IPS DF 4.7 (cell line): ENCODE measurements at regions not wholly inside any gene's neighbourhood (a gene's known extent, or its start where the extent isn't known, plus 50 kb on each side); places are given as distances from the start of the nearest gene placed in this dataset.
A peak's percentile ranks its signal among the peaks of the same experiment; 100 is the strongest.

Source experiments
- DNase-seq: peaks from one replicate; pipeline ENCODE4 v3.0.0-alpha.2; 2013; ENCODE audit warnings: low spot score; ENCODE audit errors: extremely low read depth

DNA sequence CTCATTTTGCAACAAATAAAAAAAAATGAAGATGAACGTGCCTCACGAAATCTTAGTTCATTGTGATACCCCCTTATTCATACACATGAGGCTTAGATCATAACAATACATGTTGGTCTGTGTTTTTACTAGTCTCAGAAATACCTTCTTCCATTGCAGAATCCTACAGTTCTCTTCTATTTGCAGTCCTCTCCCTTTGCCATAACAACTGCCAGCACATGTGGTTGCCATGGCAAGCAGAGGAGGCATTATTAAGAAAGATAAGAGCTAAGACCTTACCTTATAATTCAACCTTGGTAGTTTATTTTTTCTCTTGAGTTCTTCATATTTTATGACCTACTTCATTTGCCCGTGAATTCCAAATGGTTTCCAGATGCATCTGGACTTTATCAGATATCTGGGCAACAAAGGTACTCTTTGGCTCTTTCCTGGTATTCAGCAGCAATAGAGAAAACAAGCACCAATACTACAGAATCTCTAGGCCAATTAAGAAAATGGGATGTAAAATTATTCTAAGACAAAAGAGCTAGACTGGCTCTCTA lies 524.0 kb downstream of the CMPK2 start:
- no peak for DNase-seq

DNA sequence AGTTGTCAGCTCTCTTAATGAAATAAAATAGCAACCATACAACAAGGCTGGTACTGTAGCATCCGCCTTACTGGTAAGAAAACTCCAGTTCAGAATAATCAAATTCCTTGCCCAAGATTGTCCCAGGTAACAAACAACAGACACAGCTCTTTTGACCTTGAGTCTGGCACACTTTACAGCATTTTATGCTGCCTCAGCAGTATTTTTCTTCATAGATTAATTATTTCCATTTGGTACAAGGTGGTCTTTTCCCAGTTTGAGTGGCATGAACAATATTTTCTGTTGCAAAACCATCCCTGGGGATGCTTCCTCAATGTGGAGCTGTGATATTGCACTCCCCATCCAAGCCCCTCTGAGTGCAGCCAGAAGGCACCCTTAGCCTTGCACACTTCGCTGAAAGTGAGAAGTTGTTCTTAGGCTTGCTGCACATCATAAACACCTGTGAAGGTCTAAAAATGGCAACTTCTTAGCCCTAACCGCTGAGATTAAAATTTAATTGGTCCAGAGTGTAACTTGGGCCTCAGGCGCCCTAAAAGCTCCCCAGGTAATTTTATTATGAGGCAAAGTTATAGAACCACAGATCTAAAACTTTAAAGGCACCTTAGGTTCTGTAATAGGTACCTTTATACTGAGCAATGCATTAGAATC lies 523.3 kb downstream of the CMPK2 start:
- no peak for DNase-seq

DNA sequence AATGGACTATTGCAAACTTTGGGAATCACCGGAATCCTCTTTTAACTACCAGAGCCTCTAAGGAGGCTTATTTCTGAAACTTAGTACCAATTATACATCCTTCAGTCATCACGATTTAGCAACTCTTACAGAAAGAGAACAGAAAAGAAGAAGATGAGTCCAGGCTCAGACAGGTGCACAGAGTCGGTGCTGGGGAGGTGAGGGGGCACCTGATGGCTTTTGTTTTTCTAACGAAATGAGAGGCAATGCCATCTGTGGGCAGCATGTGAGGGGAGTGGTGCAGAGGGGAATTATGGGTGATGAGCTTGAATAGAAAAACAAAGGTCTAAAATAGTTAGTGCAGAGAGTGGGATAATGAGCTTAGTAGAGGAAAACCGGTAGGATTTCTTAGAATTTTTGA lies 522.6 kb downstream of the CMPK2 start:
- DNase-seq, result no peak

DNA sequence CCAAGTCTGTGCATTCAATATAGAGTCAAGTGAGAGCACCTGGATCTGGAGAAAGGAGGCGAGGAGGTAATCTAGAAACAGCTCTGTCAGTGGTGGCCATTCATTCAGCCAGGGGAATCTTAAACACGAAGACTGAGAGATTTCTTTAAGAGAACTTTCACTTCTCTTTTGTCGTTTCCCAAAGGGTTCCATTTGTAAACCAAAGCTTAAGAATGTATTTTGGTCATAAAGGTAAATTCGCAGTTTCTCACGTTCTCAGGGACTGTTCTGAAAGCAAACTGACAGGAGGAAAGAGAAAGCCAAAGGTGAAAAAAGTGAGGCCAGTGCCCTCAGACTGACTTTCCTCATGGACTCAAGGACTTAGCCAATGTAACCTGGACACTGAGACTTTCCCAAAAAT lies 513.5 kb downstream of the CMPK2 start:
- no peak for DNase-seq

DNA sequence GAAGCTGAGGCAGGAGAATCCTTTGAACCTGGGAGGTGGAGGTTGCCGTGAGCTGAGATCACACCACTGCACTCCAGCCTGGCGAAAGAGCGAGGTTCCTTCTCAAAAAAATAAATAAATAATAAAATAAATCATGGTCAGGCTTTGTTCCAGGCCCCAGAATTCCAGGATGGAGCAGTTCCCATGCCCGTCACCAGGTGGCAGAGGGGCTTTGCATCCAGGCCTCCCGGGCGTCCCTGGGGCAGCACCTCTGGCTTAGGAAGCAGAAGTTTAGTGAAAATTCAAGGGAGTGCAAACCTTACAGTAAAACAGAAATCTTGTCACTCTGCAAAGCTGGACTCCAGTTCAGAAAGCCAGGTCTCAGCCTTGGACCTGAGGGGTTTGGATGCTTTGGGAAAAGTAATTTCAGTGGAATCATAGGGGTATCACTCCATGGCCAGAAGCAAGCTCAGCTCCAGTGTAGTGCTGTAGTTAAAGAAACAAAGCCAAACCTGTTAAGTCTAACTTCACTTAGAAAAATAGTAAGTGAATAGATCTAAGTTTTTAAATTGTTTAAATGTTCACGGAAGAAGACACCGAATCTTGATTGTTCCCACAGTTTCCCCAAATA lies 512.7 kb downstream of the CMPK2 start:
- DNase-seq, result peak; percentile 22

DNA sequence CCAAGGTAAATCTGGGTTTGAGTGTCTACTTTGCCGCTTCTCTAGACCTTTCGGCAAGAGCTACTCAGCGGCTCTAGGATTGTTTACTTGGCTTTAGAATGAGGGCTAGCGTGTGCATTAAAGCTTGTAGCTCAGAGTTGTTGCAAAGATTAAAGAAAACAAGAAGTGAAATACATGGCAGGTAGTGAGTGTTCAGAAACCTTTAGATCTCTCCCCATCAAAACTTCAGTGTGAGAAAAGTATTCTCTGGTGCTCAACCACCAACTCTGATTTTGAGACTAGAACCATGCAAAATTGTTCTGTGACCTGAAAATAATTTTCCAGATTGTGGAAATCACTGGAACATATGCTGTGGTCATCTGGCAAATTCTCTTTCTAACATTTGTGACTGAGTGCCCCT lies 512.0 kb downstream of the CMPK2 start:
- DNase-seq, result no peak

DNA sequence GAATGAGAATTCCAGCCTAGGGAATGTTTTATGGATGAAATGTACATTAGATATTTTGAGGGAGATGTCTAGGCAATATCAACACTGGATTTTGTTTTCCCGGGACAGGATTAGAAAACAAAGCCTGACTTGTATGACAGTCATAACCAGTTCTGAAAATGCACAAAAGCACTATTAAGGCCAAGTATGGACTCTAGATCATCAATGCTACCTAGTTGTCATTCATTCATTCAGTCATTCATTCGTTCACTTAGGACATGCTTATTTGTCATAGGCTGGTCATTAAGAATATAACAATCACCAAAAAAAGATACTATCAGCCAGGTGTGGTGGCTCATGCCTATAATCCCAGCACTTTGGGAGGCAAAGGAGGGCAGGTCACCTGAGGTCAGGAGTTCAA lies 511.2 kb downstream of the CMPK2 start:
- no peak for DNase-seq

DNA sequence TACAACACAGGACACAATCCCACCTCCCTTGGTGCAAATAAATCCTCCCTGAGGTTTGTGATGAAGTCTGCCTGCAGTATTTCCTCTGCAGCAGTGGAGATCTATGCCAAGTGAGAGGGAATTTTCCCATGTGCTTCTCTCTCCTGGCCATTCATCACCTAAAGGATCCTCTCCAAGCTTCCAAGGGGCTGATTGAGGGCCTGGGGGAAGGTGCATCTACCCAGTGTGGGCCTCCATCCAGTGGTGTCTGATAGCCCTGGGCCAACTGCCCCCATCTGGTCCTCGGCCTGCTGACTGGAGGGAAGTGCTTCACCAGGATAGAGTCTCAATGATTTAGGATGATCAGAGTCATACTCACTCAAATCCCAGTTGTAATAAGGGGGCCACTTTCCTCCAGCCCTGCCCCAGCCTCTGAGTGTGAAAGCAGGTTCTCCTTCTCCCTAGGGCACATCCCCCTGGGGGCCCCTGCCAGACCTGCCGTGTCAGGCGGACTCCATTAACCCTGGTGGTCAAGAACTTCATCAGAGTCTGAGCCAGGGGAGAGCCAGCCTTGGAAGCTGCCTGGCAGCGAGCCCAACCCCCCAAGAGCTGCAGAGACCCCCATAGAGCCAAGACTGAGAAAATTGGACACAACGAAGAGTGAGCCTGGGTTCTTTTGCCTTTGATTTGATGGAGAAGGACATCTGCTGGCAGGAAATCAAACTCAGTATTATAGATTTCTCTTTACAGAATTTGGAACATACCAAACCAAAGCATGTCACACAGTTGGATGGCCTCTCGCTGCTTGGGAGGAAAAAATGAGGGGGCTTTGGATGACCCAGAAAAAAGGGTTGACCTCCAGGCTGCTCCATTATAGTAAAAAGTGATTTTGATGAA lies 509.6 kb downstream of the CMPK2 start:
- DNase-seq, result no peak

DNA sequence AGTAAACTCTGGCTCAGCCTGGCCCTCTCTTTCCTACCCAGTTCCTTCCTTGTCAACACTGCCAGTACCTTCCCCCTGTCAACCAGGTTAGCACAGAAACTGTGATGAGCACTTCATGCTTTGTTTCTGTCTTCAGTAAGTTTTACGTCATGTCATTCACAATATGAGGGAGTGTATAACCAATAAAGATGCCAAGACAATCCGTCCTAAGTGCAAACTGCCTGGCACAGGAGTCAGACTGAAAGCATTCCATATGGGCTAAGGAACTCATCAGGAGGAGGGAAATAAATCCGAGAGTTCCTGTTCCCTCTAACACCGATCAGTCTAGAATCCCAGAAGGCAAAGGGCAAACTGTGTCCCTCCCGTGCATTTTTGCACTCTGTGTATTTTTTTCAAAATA lies 507.2 kb downstream of the CMPK2 start:
- no peak for DNase-seq

DNA sequence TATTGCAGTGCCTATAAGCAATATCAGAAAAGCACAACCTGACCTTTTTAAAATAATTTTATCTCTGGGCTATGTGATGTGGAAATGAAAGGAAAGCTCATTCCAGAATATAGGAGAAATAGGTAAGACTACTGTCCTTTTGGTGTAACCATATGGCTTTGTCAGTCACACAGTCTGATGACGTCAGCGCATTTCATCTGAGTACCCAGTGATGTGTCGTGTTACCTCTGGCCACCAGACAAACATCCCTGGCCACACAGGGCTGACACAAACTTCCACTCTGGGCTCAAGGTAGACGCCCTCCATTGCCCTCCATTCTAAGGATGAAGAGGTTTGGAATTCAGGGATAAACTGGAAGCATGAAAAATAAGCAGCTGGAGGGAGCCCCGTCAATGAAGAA lies 506.7 kb downstream of the CMPK2 start:
- no peak for DNase-seq

DNA sequence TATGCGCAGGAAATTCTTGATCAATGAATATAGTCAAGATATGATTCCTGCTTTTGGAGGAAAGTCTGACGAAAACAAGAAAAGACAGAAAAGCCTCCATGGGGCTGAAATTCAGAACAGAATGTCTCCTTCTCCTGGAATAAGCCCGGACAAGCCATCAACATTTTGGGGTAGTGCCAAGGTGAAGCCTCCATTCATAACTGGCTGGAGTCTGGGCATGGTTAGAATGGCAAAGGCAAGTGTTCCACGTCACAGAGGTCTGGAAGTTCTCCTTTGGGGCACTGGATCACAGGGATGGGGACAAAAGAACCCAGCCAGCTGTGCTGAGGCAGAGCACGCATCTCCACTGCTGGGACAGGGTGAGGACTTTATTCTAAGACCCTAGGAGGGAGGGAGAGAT lies 505.7 kb downstream of the CMPK2 start:
- no peak for DNase-seq

DNA sequence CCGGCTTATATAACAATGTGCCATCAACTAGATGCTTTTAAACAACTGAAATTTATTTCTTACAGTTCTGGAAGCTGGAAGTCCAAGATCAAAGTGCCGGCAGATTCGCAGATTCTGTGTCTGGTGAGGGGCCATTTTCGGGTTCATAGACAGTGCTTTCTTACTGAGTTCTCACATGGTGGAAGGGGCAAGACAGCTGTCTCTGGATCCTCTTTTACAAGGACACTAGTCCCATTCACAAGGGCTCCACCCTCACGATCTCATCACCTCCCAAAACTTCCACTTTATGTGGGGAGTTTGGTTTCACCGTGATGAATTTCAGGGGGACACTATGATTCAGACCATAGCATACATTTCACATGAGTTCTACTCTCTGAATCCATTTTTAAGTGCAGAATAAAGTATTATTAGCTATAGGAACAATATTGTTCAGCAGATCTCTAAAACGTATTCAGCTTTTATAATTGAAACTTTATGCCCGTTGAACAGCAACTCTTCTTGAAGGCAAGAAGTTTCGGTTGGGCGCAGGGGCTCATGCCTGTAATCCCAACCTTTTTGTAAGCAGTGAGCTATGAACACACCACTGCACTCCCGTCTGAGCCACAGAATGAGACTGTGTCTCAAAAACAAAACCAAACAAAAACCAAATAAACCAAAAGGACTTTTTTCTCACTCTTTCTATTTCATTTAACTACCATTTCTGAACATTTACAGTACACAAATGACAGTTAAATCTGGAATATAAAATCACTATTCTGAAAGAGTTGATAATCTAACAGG lies 502.8 kb downstream of the CMPK2 start:
- no peak for DNase-seq

DNA sequence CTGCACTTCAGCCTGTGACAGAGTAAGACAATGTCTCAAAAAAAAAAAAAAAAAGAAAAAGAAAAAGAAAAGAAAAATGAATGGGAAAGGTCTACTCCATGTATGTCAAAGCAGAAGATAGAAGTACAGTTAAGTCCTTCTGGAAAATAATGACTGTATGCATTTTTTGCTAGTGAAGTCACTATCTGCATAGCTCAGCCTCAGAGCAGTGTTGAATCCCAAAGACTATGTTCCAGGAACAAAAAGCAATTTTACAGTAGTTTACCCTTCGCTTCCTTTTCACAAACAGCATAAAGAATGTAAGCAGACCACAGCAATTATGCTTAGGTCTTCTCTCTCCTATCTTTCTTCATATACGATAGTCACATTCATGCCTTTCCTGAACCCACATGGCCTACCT lies 497.4 kb downstream of the CMPK2 start:
- no peak for DNase-seq

DNA sequence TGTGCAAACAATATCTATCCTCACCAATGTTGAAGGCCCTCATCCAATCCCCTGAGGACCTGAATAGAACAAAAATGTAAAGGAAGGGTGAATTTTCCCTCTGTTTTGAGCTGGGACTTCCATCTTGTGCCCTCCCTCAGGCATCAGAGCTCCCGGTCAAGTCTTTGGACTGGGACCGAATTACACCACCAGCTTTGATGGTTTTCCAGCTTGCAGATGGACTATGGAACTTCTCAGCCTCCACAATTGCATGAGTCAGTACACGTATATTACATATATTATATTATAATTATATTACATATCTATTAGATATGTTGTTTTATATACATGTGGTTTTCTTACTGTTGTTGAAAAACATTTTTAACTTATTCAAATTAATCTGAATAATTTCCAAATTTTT lies 496.4 kb downstream of the CMPK2 start:
- DNase-seq, result no peak

DNA sequence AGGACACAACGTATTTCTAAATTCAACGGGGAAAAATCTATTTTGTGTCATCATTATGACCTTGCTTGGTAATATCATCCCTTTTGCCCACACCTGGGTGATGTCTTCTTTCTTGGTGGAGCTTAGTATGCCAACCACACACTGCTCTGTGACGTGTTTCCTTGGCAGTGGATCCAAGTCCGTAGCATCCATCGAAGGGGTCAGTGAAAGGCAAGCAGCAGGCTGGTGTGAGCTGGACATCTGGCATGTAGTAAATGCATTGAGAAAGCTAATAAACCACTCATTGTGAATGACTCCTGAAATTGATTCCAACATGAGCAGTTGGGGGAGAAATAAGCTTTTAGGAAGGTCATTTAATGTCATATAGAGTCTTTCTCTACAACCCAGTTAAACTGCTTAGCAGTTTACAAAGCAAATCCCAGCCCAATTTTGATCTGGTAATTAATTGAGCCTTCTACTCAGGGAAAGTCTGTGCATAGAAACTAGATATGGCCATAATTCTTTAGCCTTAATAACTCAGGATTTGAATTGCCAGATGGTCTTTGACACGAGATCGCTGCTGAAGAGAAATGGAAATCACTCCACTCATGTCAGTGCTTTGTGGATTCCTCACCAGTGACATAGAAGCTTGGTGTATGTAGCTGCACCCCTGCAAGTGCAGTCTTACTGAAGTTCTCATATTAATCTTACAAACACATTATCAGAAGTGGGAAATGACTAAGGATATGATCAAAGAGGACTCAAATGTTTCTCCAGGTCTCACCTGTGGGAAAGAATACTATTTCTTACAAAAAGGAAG lies 494.8 kb downstream of the CMPK2 start:
- DNase-seq, result no peak

DNA sequence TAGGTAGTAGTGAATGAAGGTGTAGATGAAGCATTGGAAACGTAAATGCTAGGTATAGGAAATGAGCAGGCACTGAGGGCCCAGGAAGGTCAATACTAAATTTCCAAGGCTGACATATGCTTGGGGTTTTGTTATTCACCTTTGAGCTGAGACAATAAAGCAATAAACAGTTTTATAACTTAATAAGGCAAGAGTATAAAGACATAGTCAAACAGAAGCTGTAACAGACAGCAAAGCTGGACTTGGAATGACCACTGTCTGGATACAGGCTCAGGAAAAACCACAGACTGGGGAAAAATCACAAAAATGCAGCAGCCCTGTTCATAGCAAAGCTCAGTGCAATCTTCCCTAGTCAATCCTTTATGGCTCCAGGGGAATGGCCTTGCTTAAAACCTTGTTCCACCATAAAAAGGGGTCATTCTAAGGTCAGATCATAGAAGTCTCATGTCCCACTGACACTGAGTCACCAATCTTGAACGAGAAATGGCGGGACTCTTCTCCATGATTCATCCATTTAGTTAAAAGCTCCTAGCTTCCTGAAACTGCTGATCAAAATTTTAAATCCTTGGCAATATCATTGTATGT lies 493.3 kb downstream of the CMPK2 start:
- no peak for DNase-seq

DNA sequence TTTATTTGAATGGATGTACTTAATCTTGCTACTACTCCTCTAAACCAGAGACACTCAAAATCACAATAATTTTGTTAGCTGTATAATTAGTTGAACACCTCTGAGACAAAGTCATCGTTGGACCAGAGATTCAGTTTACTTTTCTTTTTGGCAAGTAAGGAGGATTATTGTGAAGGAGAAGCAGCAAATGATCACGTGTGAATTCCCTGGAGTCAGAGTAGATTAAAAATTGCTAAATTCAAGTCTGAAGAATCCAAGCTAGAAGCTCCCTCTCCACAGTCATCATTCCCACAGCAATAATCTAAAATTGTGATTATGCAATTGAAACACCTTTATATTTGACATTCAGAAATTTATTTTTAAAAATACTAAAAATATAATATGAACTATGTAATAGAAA lies 484.4 kb downstream of the CMPK2 start:
- DNase-seq, result no peak

DNA sequence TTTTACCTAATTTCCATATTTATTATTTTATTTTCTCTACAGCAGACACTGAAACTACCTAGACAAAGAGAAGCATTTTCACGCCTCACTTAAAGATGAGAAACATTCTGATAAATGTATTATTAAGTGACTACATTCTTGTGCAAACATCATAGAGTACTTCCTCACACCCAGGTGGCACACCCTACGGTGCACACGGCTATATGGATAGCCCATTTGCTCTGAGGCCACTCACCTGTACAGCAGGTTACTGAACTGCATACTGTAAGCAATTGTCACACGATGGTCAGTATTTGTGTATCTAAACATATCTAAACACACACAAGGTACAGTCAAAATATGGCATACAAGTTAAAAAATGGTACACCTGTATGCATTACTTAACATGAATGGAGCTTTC lies 481.4 kb downstream of the CMPK2 start:
- no peak for DNase-seq

DNA sequence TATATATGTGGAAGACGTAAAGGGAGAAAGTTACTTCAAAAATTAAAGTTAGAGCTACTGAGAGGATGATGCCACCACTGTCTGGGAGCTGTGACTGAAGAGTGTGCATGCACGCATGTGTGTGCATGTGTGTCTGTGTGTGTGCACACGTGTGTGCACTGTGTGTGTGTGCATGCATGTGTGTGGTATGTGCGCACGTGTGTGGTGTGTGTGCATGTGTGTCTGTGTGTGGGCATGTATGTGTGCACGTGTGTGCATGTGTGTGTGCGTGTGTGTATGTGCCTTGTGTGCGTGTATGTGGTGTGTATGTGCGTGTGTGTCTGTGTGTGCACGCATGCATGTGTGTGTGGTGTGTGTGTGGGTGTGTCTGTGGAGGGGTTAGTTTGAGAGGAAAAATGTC lies 473.4 kb downstream of the CMPK2 start:
- DNase-seq, result no peak

DNA sequence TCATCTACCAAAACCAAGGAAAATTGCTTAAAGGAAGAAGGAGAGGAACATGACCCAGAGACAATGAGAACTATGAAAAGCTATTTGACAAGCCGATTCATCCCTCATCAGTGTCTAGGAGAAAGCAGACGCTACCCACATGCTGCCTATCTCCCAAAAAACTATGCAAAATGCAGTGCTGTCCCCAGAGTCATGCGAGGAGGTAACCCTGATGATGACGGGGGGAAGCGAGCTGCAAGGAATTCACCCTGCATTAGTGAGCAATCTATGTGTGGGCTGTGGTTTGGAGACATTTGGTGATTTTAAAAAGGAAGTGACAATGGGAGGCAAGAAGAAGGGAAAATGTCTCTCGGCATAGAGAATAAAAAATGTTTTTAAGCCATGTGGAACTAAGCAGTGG lies 472.7 kb downstream of the CMPK2 start:
- DNase-seq, result no peak
